ENCODE measurements at regions not wholly inside any gene's neighbourhood (a gene's known extent, or its start where the extent isn't known, plus 50 kb on each side); places are given as distances from the start of the nearest gene placed in this dataset.
"Not testable (repeated sequence)": the region's sequence is repeated elsewhere in the genome, so short reads cannot be mapped to it uniquely, and the experiment has no call there.

DNA sequence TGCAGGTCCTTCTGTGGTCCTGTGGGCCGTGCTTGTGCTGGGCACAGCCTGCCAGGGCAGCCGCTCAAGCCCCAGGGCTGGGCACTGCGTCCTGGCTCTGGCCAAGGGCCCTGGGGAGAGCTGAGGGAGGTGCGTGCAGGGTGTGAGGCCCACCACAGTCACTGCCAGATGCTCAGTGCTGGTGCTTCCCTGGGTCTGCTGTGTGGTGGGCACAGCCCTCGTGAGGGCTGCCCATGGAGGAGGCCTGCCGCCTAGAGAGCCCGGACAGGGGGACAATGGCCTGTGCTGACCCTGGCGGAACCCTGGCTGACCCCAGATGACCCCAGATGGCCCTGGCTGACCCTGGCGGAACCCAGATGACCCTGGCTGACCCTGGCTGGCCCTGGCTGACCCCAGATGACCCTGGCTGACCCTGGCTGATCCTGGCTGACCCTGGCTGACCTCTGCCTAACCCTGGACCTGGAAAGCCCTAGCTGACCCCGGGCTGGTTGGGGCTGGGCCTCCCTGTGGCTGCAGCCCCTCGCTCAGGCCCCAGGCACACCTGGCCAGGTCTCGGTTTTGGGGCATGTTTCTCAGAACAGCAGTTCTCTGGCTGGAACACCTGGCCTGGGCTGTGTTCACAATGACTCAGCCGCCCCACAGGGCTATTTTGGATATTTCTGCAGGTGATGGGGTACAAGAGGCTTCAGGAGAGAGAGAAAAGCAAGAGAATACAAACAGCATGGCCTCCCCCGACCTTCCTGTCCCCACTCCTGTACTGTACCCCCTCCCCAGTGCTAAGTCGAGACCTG is 55.4 kb downstream of the TMEM121 start:
- in situ Hi-C loops (cut with MboI; ENCODE audit: low sequenced_read_pairs) = no loop called here

DNA sequence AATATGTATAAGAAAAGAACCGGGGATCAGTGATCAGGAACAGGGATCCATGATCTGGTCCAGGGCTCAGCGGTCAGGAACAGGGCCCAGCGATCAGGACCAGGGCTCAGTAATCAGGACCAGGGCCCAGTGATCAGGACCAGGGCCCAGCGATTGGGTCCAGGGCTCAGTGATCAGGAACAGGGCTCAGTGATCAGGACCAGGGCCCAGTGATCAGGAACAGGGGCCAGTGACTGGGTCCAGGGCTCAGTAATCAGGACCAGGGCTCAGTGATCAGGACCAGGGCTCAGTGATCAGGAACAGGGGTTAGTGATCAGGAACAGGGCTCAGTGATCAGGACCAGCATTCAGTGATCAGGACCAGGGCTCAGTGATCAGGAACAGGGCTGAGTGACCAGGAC is 56.3 kb downstream of the TMEM121 start:
- in situ Hi-C loops (cut with MboI; ENCODE audit: low sequenced_read_pairs) = no loop called here

DNA sequence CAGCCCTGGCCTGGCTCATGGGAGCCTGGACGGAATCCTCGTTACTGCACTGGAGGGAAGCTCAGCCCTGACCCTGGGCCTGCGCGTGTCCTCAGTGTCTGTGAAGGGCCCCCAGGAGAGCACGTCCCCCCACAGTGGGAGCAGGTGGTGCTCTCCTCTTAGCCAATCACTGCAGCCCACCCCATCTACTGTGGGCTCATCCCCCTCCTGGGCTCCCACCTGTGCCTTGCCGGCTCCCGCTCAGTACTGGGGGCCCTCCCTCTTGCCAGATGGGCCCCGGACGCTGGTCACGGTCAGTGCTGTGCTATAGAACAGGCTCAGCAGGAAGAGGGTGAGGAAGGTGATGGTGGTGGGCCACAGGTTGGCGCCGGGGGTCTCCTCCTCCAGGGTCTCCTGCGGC is 57.5 kb downstream of the TMEM121 start:
- in situ Hi-C loops (cut with MboI; ENCODE audit: low sequenced_read_pairs) = not testable (repeated sequence)

DNA sequence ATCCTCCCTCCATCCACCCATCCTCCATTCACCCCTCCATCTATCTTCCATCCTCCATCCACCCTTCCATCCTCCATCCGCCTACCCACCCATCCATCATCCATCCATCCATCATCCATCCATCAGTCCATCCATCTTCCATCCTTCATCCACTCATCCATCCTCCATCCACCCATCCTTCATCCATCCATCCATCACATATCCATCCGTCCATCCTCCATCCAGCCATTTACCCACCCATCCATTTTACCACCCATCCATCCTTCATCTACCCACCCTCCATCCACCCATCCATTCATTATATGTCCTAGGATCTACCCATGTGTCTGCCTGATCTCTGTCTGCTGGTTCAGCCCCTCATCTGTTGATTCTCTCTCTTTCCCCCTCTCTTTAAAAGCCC is 58.9 kb downstream of the TMEM121 start:
- in situ Hi-C loops (cut with MboI; ENCODE audit: low sequenced_read_pairs) = not testable (repeated sequence)

DNA sequence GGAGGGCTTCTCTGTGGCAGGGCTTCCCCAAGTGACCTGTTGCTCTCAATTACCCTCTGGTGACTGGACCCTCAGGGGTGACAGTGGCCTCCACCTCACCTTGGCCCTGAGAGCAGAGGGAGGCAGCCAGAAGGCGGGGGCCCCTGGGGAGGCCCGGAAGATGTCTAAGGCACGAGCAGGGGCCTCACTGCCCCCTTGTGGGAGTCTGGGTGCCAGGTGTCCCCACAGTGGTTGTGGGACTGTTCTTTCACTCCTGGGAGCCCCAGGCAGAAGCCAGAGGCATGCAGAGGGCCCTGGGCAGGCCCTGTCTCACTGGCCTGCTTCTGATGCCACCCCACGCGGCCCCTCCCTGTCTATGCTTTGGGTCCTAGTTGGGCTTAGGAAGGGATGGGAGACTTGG is 59.3 kb downstream of the TMEM121 start:
- in situ Hi-C loops (cut with MboI; ENCODE audit: low sequenced_read_pairs) = not testable (repeated sequence)

DNA sequence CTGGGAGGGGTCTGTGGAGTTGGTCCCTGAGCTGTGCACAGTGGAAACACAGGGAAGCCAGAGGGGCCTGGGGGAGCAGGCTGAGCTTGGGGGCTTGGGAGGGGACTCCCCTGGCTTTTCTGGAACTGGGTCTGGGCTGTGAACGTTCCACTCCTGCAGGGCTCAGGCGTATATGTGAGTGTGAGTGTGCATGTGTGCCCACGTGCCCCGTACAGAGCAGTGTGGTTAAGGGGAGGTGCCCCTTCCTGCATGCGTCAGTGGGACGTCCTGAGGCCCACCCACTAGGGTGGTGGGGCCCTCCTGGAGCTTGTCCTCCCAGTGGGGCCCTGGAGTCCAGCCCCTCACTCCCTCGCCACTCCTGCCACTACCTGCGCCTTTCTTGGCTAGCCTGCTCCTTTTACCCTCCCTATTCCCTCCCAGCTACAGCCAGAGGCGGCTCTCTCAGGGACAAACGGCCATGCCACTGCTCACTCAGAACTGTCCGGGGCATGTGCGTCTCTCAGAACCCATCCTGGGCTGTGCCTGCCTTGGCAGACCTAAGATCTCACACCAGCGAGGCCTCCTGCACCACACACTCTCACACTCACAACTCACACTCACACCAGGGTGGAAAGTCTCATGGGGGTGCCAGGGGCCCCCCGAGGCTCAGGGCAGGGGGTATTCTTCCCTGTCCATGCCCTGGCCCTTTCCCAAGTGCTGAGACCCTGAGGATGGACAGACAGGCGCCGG is 59.9 kb downstream of the TMEM121 start:
- in situ Hi-C loops (cut with MboI; ENCODE audit: low sequenced_read_pairs) = not testable (repeated sequence)

DNA sequence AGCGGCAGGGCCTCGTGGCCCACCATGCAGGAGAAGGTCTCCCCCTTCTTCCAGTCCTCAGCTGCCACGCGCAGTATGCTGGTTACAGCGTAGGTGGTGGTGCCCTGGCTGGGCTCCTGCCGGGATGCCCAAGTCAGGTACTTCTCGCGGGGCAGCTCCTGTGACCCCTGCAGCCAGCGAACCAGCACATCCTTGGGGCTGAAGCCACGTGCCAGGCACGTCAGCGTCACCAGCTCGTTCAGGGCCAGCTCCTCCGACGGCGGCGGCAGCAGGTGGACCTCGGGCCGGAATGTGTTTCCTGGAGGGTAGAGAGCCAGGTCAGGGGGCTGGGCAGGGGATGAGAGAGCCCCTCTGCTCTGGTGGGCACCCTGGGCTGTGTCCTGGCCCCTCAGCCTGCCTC is 60.7 kb downstream of the TMEM121 start:
- in situ Hi-C loops (cut with MboI; ENCODE audit: low sequenced_read_pairs) = not testable (repeated sequence)

DNA sequence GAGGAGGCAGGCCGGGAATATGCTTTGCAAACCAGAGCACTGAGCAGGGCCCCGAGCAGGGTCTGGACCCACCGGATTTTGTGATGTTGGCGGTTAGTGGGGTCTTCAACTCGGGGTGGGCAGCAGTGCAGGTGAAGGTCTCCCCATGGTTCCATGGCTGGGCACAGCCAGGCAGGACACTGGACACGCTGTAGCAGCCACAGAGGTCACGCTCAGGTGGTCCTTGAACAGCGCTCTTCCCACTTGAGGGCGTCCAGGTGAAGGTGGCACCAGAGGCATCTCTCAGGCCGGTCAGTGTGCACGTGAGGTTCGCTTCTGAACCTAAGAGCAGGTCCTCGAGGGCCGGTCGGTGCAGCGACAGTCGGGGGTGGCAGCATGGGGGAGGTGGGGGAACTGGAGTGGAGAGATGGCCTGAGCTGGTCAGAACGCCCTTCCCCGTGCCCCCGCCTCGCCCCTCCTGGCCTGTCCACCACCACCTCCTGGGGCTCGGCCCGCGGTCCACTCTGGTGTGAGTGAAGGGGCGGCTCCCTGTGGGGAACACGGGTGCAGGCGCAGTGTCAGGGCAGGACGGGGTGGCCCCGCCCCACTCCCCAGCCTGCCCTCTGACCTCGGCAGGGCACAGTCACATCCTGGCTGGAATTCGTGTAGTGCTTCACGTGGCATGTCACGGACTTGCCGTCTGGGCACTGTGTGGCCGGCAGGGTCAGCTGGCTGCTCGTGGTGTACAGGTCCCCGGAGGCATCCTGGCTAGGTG is 61.3 kb downstream of the TMEM121 start:
- in situ Hi-C loops (cut with MboI; ENCODE audit: low sequenced_read_pairs) = not testable (repeated sequence)

DNA sequence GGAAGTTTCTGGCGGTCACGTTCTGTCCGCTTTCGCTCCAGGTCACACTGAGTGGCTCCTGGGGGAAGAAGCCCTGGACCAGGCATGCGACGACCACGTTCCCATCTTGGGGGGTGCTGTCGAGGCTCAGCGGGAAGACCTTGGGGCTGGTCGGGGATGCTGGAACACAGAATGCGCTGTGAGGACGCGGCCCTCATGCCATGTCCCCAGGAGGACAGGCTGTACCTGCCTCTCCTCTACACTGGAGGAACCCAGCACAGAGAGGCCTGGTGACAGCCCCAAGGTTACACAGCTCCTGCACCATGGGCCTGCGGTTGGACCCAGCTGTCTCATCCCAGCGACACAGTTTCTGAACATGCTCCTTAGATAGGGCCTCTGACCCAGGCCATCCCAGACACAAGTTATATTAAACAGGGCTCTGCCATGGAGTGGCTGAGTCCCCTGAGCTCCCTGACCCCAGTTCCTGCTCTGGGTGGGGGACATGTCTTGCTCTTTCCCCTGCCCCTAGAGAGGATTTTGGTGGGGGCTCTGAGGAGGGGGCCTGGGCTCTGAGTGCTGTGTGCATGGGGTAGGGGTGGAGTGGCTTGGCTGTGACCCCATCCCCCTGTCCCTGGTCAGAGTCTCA is 62.0 kb downstream of the TMEM121 start:
- in situ Hi-C loops (cut with MboI; ENCODE audit: low sequenced_read_pairs) = no loop called here

DNA sequence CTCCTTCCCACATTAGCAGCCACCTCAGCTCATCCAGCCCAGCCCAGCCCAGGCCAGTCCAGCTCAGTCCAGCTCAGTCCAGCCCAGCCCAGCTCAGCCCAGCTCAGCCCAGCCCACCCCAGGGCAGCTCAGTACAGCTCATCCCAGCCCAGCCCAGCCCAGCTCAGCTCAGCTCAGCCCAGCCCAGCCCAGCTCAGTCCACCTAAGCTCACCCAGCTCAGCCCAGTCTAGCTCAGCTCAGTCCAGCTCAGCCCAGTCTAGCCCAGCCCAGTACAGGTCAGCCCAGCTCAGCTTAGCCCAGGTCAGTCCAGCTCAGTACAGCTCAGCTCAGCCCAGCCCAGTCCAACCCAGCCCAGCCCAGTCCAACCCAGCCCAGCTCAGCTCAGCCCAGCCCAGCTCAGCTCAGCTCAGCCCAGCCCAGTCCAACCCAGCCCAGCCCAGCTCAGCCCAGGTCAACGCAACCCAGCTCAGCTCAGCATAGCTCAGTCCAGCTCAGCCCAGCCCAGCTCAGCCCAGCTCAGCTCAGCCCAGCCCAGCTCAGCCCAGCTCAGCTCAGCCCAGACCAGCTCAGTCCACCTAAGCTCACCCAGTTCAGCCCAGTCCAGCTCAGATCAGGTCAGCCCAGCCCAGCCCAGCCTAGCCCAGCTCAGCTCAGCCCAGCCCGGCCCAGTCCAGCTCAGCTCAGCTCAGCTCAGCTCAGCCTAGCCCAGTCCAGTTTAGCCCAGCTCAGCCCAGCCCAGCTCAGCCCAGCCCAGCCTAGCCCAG is 63.0 kb downstream of the TMEM121 start:
- in situ Hi-C loops (cut with MboI; ENCODE audit: low sequenced_read_pairs) = no loop called here

DNA sequence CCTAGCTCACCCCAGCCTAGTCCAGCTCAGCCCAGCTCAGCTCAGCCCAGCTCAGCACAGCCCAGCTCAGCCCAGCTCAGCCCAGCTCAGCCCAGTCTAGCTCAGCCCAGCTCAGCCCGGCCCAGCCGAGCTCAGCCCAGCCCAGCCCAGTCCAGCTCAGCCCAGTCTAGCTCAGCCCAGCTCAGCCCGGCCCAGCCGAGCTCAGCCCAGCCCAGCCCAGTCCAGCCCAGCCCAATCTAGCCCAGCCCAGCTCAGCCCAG is 63.5 kb downstream of the TMEM121 start:
- in situ Hi-C loops (cut with MboI; ENCODE audit: low sequenced_read_pairs) = not testable (repeated sequence)

DNA sequence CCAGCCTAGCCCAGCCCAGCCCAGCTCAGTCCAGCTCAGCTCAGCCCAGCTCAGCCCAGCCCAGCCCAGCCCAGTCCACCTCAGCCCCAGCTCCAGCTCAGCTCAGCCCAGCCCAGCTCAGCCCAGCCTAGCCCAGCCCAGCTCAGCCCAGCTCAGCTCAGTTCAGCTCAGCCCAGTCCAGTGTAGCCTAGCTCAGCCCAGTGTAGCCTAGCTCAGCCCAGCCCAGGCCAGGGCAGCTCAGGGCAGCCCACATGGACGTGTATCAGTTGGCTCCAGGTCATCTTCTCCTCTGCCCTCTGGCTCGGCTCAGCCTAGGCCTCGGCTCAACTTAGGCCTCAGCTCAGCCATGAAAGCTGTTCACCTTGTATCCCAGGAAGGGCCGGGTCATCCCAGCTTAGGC is 64.7 kb downstream of the TMEM121 start:
- in situ Hi-C loops (cut with MboI; ENCODE audit: low sequenced_read_pairs) = no loop called here

DNA sequence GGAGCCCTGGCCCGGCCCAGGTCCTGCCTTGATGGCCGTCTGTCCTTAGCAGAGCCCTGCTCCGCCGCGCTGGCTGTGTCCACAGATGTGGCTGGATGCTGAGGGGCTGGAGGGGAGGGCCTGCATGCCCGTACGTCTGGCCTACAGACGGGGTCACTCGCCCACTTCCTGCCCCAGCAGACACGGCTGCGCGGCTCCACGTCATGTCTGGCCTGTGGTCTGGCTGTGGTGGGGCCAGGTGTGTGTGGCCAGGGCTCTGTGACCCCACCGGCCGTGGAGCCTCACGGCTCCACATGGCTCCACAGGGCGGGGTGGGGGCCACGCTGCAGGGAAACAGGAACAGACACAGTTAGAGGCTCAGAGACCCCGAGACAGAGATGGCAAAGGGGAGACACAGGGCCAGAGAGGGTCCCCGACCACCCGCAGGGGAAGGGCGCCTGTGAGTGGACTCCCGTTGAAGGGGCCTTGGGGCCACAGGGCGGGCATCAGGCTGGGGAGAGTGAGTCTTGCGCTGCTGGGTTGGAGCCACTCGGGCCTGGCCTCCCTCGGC is 65.5 kb downstream of the TMEM121 start:
- in situ Hi-C loops (cut with MboI; ENCODE audit: low sequenced_read_pairs) = not testable (repeated sequence)

DNA sequence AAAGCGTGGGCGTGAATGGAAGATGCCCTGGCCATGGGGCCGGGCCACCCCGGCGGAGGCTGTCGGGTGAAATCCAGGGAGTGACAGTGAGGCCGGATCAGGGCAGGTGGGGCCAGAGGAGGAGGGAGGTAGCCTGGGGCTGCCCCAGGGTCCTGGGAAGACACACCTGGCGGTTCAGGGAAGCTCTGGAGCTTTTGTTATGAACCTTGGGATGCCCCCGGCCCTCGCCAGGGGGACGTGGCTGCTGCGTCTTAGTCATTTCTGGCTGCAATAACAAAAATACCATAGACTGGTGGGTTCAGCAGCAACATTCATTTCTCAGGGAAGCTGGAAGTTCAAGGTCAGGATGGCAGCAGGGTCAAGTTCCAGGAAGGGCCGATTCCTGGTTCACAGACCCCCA is 66.3 kb downstream of the TMEM121 start:
- in situ Hi-C loops (cut with MboI; ENCODE audit: low sequenced_read_pairs) = not testable (repeated sequence)

DNA sequence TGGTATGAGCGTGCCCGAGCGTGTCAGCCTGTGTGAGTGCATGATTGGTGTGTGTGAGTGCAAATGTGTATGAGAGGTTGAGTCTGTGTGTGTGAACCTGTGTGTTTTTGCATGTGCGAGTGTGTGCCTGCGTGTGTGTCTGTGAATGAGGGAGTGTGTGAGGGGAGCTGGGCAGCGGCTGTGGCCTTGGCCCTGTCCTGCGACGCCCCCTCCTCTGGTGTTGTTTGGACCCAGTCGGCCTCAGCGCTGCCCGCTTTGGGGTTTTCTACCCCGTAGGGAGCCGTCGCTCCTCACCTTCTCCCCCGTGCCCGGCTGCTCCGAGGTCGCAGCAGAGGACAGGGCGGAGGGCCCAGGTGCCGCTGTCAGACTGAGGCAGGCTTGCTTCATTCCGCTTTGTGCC is 69.0 kb downstream of the TMEM121 start:
- in situ Hi-C loops (cut with MboI; ENCODE audit: low sequenced_read_pairs) = not testable (repeated sequence)

DNA sequence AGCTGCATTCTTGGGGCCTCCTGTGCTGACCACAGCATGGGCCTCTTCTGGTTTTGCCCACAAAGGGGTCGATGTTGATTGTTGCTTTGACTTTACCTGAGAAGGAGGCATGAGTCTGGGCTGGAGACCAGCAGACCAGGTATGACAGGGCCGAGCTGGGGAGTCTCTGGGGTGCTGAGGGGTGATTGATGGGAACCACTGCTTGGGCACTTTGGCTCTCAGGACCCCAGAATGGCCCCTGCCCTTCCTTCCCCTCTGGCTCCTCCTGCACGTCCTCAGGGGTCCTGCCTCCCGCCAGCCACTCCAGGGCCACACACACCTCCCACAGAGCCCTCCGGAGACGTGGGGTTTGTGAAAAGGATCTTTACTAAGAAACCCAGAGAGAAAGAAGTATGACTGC is 70.0 kb downstream of the TMEM121 start:
- in situ Hi-C loops (cut with MboI; ENCODE audit: low sequenced_read_pairs) = not testable (repeated sequence)

DNA sequence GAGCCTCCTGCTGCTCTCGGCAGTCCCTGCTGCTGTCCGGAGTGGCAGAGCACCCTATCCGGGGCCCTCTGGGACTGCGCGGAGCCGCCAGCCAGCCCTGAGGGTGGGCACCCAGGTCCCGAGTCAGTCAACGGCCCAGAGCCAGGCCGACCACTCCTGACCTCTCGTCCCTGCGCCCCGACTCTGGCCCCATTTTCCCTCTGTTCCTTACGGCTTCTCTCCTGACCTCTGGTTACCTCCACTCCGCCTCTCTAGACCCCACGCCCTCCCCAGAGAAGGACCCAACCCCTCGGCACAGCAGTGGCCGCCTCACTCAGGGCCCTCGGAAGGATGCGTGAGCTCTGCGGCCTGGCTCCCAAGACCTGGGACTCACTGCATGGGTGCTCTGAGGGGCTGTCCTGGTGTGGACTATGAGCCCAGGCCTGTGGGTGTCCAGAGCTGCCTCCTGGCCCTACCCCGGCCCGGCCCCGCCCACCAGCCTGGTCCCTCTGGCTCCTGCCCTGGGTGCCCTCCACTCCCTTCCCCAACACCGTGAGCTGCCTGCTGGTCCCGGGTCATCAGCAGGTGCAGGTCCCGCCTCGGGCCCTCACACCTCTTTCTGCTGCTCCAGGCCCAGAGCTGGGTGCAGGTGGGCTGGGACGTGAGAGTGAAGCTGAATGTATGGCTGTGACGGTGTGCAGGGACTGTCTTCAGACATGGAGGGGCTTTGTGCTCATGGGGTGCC is 71.8 kb downstream of the TMEM121 start:
- in situ Hi-C loops (cut with MboI; ENCODE audit: low sequenced_read_pairs) = not testable (repeated sequence)

DNA sequence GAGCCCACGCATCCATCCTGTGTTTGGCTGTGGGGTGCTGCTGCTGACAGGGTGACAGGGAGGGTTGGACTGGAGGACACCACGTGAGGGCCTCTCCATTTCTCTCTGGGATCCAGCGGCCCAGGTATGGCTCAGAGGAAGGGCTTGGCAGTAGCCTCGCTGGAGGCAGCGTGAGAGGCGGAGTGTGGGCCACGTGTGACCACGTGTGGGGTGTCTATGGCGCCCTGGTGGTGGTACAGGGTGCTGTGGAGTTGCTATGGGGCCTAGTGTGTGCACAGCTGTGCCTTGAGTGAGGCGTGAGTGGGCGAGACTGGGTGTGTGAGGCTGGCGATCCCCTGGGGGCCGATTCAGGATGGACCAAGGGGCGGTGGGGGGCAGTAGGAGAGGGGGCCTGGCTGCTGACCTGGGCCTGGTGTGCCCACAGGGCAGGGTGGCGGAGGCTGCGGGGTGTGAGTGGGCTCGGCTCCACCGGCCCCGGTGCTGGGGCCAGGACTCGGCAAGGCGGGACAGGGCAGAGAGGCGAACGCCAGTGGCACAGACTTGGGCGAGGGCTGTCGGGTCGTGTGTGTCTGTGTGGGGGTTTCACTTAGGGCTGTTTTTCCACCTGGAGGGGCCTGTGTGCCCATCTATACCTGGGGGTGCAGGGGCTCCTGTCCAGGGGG is 72.7 kb downstream of the TMEM121 start:
- in situ Hi-C loops (cut with MboI; ENCODE audit: low sequenced_read_pairs) = not testable (repeated sequence)

DNA sequence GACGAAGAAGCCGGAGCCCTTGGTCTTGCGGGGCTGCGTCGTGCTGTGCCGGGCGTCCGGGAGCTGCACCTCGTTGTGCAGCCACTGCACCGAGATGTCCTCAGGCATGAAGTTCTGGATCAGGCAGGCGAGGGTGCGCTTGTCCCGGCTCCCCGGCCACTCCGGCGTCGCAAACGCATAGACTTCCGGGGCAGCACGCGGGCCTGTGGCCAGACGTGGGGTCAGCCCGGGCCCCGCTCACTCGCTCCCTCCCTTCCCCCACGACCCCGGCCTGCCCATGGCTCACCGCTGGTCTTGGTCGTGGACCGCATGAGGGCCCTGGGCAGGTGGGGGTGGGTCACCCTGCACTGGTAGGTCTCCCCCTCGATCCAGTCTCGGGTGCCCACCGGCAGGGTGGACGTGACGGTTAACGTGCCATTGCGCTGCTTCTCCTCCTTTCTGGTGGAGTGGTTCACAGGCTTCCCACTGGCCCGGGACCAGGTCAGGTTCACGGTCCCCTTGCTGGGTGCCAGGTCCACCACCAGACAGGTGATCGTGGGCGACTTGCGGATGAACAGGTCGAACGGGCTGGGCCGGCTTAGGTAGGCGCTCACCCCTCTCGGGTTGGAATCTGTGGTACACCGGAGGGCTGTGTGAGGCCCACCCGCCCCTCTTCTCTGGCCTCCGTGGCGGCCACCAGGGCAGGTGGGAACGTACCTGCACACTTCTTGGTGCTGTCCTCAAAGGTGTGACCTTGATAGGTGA is 74.0 kb downstream of the TMEM121 start:
- in situ Hi-C loops (cut with MboI; ENCODE audit: low sequenced_read_pairs) = not testable (repeated sequence)

All from HL-60/S4 (cell line).